HG03460 (cell line): ENCODE measurements at regions not wholly inside any gene's neighbourhood (a gene's known extent, or its start where the extent isn't known, plus 50 kb on each side); places are given as distances from the start of the nearest gene placed in this dataset.

Experiments
- ATAC-seq: cut with Tn5 transposase; IDR thresholded peaks from one replicate; pipeline ENCODE4 v1.9.1; 2021; ENCODE audit not compliant: unreplicated experiment

DNA sequence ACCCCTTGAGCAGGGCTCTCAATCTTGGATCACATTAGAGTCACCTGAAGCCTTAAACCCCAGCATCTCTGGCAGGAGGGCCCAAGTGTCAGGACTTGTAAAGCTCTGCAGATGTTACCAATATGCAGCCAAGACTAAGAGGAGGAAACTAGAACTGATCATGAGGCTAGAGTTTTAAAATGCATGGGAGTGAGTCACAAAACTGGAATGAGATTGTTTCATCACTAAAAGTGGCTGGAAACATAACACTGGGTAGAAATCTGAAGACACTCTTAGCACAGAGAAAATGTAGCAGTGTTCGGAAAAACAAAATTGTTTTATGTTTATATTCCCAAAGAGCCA, 63.3 kb upstream of the GHITM start:
- no peak for ATAC-seq

DNA sequence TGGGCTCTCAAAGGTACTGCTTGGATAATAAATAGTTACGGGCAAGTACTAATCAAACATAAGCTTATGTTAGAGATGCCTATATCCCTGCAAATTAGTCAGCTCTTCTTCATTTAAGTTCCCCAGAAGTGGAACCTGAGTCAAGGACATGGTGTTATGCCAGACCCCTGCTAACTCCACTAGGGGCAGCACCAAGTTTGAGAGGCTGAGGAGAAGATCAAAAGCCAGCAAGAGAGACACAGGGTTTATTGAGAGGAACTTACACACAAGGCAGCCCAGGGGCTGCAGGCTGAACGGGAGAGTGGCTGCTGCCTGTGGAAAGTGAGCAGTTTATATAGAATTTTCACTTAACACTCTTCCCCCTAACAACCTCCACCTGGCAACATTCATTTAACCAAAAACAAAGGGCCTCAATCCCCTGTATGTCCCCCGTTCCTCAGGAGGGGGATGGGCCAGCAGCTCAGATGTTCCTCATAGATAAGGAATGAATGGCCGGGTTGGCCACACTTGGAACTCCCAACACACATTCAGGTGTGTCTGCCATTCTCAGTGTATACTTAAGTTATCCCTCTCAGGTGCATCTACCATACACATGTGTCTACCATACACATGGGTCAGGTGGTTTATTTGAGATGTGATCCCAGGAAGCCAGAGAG, 62.6 kb upstream of the GHITM start:
- ATAC-seq: no peak

DNA sequence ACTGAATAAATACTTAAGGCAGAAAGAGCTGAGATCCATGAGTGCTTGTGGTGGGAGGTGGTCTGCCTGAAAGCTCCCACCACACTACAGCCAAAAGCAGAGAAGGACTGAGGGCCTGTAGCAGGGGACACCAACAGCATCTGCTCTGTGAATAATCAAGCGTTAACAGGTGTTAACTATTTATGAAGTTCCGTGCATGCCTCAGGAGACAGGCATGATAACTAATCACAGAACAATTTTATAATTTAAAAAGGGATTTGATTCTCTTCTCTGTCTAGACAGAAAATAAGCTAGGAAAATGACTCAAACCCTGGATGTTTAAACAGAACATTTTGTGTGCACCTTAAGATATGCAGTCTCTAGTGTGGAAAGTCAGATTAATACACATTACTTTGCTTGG, 61.5 kb upstream of the GHITM start:
- no peak for ATAC-seq

DNA sequence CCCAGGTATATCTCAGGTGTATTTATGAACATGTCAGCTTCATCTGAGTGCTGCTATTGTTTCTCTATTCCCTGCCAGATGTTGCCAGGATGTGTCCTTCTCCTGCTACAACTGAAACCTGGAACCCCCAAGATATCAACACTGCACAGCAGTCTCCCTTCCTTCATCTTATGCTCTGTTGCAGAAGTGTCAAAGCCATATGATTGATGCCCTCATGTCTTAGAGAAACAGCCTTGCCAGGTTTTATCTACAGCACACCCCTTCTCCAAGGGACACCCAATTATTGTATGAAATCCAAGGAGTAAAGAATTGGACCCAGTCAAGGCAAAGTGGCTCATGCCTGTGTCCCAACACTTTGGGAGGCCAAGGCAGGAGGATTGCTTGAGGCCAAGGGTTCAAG, 60.5 kb upstream of the GHITM start:
- no peak for ATAC-seq

DNA sequence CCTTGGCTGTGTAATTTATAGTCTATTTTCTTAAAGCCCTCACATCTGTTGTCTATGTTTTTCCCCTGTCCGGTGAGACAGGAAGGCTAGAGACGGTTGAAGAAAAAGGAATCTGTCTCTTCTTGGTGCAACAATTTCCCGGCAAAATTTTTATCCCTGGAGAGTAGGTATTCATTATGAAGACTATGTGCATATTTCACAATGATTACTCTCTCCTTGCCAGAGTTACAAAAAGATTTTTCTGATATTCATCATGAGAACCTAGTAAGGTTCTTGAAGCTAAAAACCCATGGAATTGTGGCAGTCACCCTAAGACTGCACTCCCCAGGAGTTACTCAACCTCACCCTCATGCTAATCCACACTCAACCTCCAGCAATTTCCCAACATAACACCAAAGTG, 55.0 kb upstream of the GHITM start:
- ATAC-seq: no peak

DNA sequence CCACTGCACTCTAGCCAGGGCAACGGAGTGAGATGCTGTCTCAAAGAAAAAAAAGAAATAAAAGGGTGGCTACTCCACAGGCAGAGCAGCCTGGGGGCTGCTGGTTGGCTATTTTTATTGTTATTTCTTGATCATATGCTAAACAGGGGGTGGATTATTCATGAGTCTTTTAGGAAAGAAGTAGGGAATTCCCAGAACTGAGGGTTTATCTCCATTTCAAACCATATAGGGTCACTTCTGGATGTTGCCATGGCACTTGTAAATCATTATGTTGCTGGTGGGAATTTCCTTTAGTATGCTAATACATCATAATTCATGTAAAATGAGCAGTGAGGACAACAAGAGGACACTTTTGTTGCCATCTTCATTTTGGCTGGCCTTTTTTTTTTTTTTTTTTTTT, 52.1 kb upstream of the GHITM start:
- ATAC-seq: no peak

DNA sequence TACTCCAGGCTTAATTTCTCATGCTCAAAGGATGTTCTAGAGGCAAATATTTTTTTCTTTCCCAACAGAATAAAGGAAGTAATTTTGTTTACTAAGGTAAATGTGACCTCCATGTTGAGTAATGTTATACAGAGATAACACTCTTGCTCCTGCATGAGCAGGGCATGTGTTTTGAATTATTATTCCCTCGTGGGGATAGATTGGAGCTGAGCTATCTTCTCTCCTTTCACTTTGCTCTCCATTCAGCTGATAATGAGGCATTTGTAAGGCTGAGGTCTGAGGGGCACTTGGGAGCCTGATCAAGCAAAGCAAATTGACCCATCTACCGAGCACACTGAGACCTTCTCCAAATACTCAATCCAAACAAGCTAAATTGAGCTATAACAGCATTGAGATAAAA, 50.7 kb upstream of the GHITM start:
- no peak for ATAC-seq

DNA sequence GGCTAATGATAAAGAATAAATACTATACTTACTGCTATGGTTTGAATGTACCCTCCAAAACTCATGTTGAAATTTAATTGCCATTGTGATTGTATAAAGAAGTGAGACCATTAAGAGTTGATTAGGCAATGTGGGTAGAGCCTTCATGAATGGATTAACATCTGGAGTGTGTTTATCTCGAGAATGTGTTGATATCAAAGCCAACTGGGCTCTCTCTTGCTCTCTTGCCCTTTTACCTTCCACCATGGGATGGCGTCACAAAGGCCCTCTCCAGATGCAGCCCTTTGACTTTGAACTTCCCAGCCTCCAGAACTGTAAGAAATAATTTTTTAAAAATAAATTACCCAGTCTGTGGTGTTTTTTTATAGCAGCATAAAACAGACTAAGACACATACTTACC, 50.1 kb upstream of the GHITM start:
- no peak for ATAC-seq
